Esophagus muscularis mucosa (tissue), 4 donors: ENCODE measurements at regions not wholly inside any gene's neighbourhood (a gene's known extent, or its start where the extent isn't known, plus 50 kb on each side); places are given as distances from the start of the nearest gene placed in this dataset.

ENCODE experiments used
- DNase-seq: peaks from one replicate; pipeline ENCODE4 v3.0.0-alpha.2; 2017; ENCODE audit errors: extremely low spot score
- H3K27ac ChIP-seq, 4 donors: fragments of 200-600 bp; sonication (generic); replicated peaks in 1 of 4; 1 replicate in 3 of 4; 2 replicates in 1 of 4; pipeline ENCODE4 v1.5.1; 2016 to 2019; ENCODE audit warnings: mild to moderate bottlenecking in 1 of 4
- H3K27me3 ChIP-seq, 4 donors: fragments of 200-600 bp; sonication (generic); one replicate each; pipeline versions ENCODE4 v1.5.1 to v1.6.0; 2016 to 2019
- H3K36me3 ChIP-seq, 4 donors: fragments of 200-600 bp; sonication (generic); one replicate each; pipeline ENCODE4 v1.5.1; 2016 to 2019
- H3K4me1 ChIP-seq, 4 donors: fragments of 200-600 bp; sonication (generic); one replicate each; pipeline ENCODE4 v1.5.1; 2016 to 2019
- H3K4me3 ChIP-seq, 4 donors: fragments of 200-600 bp; sonication (generic); 1 replicate in 2 of 4; 2 replicates in 2 of 4; pipeline ENCODE4 v1.5.1; 2016 to 2019; ENCODE audit warnings: mild to moderate bottlenecking in 4 of 4, moderate library complexity in 1 of 4
- H3K9me3 ChIP-seq, 4 donors: fragments of 200-600 bp; sonication (generic); 1 replicate in 3 of 4; 2 replicates in 1 of 4; pipeline ENCODE4 v1.5.1; 2016 to 2019
- EP300 ChIP-seq: sonication (generic); formaldehyde crosslinking; IDR thresholded peaks from one replicate; pipeline ENCODE4 v1.6.1; 2017; ENCODE audit warnings: antibody characterized with exemption
- POLR2A ChIP-seq: fragments of 450-650 bp; IDR thresholded peaks from one replicate; pipeline ENCODE4 v1.6.1; 2017; ENCODE audit warnings: antibody characterized with exemption, moderate library complexity, mild to moderate bottlenecking, low read depth
- POLR2AphosphoS5 ChIP-seq, 2 donors: sonication (generic); formaldehyde crosslinking; IDR thresholded peaks; one replicate each; pipeline ENCODE4 v1.6.1; 2017; ENCODE audit warnings: antibody characterized with exemption in 2 of 2
- WGBS: methylation state at CpG from one replicate; pipeline ENCODE4 v1.1.5; 2018; 5-methylcytosine and 5-hydroxymethylcytosine counted together
- intact Hi-C: fragments of 100-400 bp; cut with DNase I; formaldehyde crosslinking; loops from one replicate; pipeline ENCODE4 v1.15.1; 2023
- TF ChIP-seq, protein P1 (sequence below), 3 experiments: fragments of 200-600 bp in 2 of 3; fragments of 450-650 bp in 1 of 3; sonication (generic) in 2 of 3; IDR thresholded peaks; one replicate each; pipeline ENCODE4 v1.5.1; 2017 to 2019; ENCODE audit warnings: antibody characterized with exemption in 3 of 3, mild to moderate bottlenecking in 2 of 3, moderate library complexity in 1 of 3

DNA sequence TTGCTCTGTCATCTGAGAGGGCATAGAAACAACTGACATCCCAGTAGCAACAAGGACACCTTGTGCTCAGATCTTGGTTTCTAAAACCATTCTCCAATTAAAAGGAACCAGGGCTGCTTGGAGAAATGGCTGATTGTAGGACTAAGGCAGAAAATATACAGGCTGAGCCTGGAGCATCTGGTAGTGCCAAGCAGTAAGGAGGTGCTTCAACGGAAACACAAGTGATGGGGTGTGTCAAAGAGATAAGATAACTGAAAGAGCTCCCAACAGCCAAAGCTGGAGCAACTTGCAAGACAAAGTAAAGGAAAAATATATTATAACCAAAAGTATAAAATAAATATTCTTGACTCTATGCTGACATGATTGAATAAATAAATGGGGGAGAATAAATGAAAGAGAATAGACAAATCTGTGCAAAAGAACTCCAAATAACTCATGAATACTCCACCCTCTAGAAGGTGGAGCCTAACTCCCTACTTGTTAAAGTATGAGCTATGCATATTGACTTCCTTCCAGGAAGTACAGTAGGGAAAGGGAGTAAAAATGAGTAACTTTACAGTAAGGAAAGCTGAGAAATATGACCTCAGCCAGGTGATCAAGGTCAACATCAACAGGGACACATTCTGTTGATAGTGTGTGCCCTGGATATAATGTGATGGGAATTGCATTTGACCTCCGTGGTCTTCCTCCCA, 162.4 kb downstream of the NOC3L start:
- Histone ChIP-seq H3K36me3 (no peaks in the 10 kb centered on the region), H3K27ac (no peak overlapping the region), H3K4me3 (no peak overlapping the region), H3K27me3 (no peaks in the 10 kb centered on the region), H3K4me1 (peaks cover 2 to 35% (median 21%) of the 10 kb centered on the region in 4 donors), H3K9me3 (no peaks in the 10 kb centered on the region)
- 85% methylated on average over 2 of the region's 2 CpGs for WGBS
- intact Hi-C loops, result no loop called here
- DNase-seq, result no peak
- TF ChIP-seq EP300 (no peak), POLR2AphosphoS5 (IDR thresholded peaks at IDR 0.05) (no peak), POLR2A (no peak)
- TF ChIP-seq, protein P1, sequence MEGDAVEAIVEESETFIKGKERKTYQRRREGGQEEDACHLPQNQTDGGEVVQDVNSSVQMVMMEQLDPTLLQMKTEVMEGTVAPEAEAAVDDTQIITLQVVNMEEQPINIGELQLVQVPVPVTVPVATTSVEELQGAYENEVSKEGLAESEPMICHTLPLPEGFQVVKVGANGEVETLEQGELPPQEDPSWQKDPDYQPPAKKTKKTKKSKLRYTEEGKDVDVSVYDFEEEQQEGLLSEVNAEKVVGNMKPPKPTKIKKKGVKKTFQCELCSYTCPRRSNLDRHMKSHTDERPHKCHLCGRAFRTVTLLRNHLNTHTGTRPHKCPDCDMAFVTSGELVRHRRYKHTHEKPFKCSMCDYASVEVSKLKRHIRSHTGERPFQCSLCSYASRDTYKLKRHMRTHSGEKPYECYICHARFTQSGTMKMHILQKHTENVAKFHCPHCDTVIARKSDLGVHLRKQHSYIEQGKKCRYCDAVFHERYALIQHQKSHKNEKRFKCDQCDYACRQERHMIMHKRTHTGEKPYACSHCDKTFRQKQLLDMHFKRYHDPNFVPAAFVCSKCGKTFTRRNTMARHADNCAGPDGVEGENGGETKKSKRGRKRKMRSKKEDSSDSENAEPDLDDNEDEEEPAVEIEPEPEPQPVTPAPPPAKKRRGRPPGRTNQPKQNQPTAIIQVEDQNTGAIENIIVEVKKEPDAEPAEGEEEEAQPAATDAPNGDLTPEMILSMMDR (IDR thresholded peaks at IDR 0.05), result no peak

DNA sequence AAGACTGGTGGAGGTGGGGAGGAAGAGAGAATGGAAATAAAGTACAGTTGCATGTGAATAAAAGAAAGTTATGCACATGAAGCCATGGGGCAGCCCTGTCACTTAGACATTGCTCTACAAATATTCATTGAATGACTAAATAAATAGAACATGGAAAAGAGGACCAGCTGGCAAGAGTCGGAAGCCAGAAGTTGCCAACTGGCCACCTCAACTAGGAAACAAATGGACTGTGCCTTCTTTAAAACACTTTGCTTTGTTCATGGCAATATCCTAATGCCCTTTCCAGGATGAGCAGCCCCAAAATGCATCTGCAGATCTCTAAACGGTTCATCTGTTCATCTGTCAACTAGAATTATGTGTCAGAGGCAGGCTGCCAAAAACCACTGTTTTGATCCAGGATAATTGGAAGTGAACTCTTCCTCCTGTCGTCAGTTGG, 157.3 kb downstream of the NOC3L start:
- TF ChIP-seq POLR2A, result no peak
- no peak for TF ChIP-seq EP300
- TF ChIP-seq, protein P1 (IDR thresholded peaks at IDR 0.05), result no peak
- TF ChIP-seq POLR2AphosphoS5 (IDR thresholded peaks at IDR 0.05), result no peak
- no peak for DNase-seq
- Histone ChIP-seq H3K27ac (peak overlapping the region in 2 of 4 donors; percentile 29 to 59), H3K36me3 (no peaks in the 10 kb centered on the region), H3K27me3 (no peaks in the 10 kb centered on the region), H3K9me3 (no peaks in the 10 kb centered on the region), H3K4me1 (peaks cover 6 to 57% (median 50%) of the 10 kb centered on the region in 4 donors), H3K4me3 (no peak overlapping the region)
- intact Hi-C loops, result no loop called here
- 21% methylated on average over 3 of the region's 3 CpGs for WGBS

- TF ChIP-seq EP300 (no peak), POLR2AphosphoS5 (IDR thresholded peaks at IDR 0.05) (no peak), POLR2A (no peak)
- TF ChIP-seq, protein P1 (IDR thresholded peaks at IDR 0.05), result no peak
- WGBS, result 67% methylated on average over 2 of the region's 2 CpGs
- Histone ChIP-seq H3K27me3 (no peaks in the 10 kb centered on the region), H3K36me3 (no peaks in the 10 kb centered on the region), H3K9me3 (no peaks in the 10 kb centered on the region), H3K4me3 (no peak overlapping the region), H3K4me1 (peaks cover 14 to 64% (median 58%) of the 10 kb centered on the region in 4 donors), H3K27ac (peak overlapping the region in 2 of 4 donors; percentile 29 to 59)
- no peak for DNase-seq
- intact Hi-C loops, result no loop called here
Measured at GRCh38 chr10:94206176-94206575, 156.6 kb downstream of the NOC3L start.

DNA sequence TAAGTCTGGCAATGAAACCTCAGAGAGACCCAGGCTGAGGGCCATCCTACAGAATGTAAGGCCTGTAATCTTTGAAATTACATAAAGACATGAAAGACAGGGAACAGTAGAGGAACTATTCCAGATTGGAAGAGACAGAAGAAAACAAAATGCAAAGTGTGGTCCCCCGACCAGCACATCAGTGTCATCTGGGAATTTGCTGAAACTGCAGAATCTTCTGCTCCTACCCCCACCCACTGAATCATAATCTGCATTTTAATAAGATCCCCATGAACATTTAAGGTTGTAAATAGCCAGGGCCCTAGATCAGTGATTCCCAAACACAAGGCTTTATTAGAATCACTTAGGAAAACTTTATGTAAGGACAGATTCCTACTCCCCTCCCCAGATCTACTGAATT, 154.4 kb downstream of the NOC3L start:
- Histone ChIP-seq H3K27ac (peak overlapping the region in 2 of 4 donors; percentile 11 to 16), H3K4me3 (no peak overlapping the region), H3K27me3 (no peaks in the 10 kb centered on the region), H3K4me1 (peaks cover 21 to 72% (median 70%) of the 10 kb centered on the region in 4 donors), H3K36me3 (no peaks in the 10 kb centered on the region), H3K9me3 (no peaks in the 10 kb centered on the region)
- TF ChIP-seq POLR2A (no peak), EP300 (no peak), POLR2AphosphoS5 (IDR thresholded peaks at IDR 0.05) (no peak)
- TF ChIP-seq, protein P1 (IDR thresholded peaks at IDR 0.05), result no peak
- no peak for DNase-seq
- WGBS, result 100% methylated on average over 1 of the region's 1 CpG
- intact Hi-C loops, result no loop called here
